Right atrium auricular region (tissue), 2 donors: ENCODE measurements at regions not wholly inside any gene's neighbourhood (a gene's known extent, or its start where the extent isn't known, plus 50 kb on each side); places are given as distances from the start of the nearest gene placed in this dataset.
"Not testable (repeated sequence)": the region's sequence is repeated elsewhere in the genome, so short reads cannot be mapped to it uniquely, and the experiment has no call there.

Source experiments
- DNase-seq: peaks from one replicate; pipeline ENCODE4 v3.0.0-alpha.2; 2019; ENCODE audit warnings: low spot score
- H3K27ac ChIP-seq, 2 donors: fragments of 200-600 bp; sonication (generic); 1 replicate in 1 of 2; 2 replicates in 1 of 2; pipeline ENCODE4 v1.5.1; 2016 to 2019
- H3K27me3 ChIP-seq, 2 donors: fragments of 200-600 bp; sonication (generic); one replicate each; pipeline versions ENCODE4 v1.5.1 to v1.6.0; 2017 to 2019
- H3K36me3 ChIP-seq: fragments of 200-600 bp; sonication (generic); one replicate; pipeline ENCODE4 v1.5.1; 2016
- H3K4me1 ChIP-seq, 2 donors: fragments of 200-600 bp; sonication (generic); one replicate each; pipeline versions ENCODE4 v1.5.1 to v1.6.0; 2017 to 2019
- H3K4me3 ChIP-seq, 2 donors: fragments of 200-600 bp; sonication (generic); 1 replicate in 1 of 2; 2 replicates in 1 of 2; pipeline ENCODE4 v1.5.1; 2017 to 2019; ENCODE audit warnings: mild to moderate bottlenecking in 1 of 2, moderate library complexity in 1 of 2
- H3K9me3 ChIP-seq, 2 donors: fragments of 200-600 bp; sonication (generic); one replicate each; pipeline ENCODE4 v1.5.1; 2019
- CTCF ChIP-seq, 2 donors: fragments of 200-600 bp; sonication (generic); IDR thresholded peaks; one replicate each; pipeline ENCODE4 v1.5.1; 2019; ENCODE audit warnings: antibody characterized with exemption in 2 of 2

DNA sequence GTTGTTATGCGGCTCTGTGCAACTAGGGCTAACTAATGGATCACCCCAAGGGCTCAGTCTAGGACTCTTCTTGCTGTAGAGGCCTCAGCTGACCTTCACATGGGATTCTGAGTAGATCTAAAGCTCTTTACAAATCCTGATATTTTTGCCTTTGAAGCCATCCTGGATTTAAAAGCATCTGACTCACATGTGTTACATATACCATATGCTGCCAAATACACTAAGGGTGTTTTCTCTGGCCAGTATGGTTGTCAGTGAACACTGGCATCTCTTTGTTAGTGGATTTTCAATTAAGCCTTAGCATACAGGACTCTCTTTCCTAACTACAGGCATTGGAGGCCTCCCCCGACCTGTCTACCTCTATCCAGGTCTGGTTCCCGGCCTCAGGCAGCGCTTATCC is 992.8 kb upstream of the FANCL start:
- no peaks in the 10 kb centered on the region for H3K9me3 ChIP-seq
- H3K27me3 ChIP-seq, result no peaks in the 10 kb centered on the region
- H3K27ac ChIP-seq, result no peak overlapping the region
- no peaks in the 10 kb centered on the region for H3K36me3 ChIP-seq
- H3K4me3 ChIP-seq, result no peak overlapping the region
- H3K4me1 ChIP-seq, result no peaks in the 10 kb centered on the region
- TF ChIP-seq CTCF (IDR thresholded peaks at IDR 0.05), result no peak
- no peak for DNase-seq

DNA sequence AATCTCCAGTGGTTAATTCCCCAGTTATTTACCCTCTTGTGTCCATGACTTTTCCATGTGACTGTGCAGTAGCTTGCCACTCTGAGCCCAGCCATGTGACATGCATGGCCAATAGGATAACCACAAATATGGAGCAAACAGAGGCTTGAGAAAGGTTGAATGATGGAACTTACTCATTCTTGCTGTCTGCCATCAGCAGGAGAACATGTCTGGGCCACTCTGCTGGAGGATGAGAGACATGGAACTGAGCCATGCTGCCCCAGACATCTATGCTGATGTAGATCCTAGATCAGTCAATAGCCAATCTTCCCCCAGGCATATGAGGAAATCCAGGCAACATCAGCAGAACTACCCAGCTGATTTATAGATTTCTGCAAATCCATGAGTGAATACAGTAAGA is 992.3 kb upstream of the FANCL start:
- no peak overlapping the region for H3K27ac ChIP-seq
- no peak overlapping the region for H3K4me3 ChIP-seq
- DNase-seq, result no peak
- no peaks in the 10 kb centered on the region for H3K9me3 ChIP-seq
- H3K36me3 ChIP-seq, result no peaks in the 10 kb centered on the region
- no peaks in the 10 kb centered on the region for H3K27me3 ChIP-seq
- H3K4me1 ChIP-seq, result no peaks in the 10 kb centered on the region
- no peak for TF ChIP-seq CTCF (IDR thresholded peaks at IDR 0.05)

GRCh38 chr2:59232394-59233165 is 991.5 kb upstream of the FANCL start:
- no peak for DNase-seq
- H3K4me1 ChIP-seq, result no peaks in the 10 kb centered on the region
- H3K4me3 ChIP-seq, result no peak overlapping the region
- no peak for TF ChIP-seq CTCF (IDR thresholded peaks at IDR 0.05)
- no peak overlapping the region for H3K27ac ChIP-seq
- no peaks in the 10 kb centered on the region for H3K27me3 ChIP-seq
- no peaks in the 10 kb centered on the region for H3K36me3 ChIP-seq
- H3K9me3 ChIP-seq, result no peaks in the 10 kb centered on the region

DNA sequence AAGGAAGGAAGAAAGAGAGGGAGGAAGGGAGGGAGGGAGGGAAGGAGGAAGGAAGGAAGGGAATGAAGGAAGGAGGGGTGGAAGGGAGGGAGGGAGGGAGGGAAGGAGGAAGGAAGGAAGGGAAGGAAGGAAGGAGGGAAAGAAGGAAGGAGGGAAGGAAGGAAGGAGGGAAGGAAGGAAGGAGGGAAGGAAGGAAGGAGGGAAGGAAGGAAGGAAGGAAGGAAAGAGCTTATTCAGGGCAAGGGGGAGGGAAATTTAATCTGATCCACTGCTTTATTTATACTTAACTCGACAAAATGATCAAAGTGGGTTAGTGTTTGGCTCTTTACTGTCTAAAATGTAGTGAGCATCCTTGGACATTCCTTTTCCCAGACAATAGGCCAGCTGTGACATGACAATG is 985.2 kb upstream of the FANCL start:
- not testable (repeated sequence) for H3K27me3 ChIP-seq, H3K36me3 ChIP-seq, H3K27ac ChIP-seq, H3K4me3 ChIP-seq, H3K4me1 ChIP-seq, H3K9me3 ChIP-seq, DNase-seq

- Histone ChIP-seq H3K9me3 (no peaks in the 10 kb centered on the region), H3K4me1 (no peaks in the 10 kb centered on the region)
- no peak for TF ChIP-seq CTCF (IDR thresholded peaks at IDR 0.05)
Measured at GRCh38 chr2:59223742-59224141, 982.6 kb upstream of the FANCL start.

DNA sequence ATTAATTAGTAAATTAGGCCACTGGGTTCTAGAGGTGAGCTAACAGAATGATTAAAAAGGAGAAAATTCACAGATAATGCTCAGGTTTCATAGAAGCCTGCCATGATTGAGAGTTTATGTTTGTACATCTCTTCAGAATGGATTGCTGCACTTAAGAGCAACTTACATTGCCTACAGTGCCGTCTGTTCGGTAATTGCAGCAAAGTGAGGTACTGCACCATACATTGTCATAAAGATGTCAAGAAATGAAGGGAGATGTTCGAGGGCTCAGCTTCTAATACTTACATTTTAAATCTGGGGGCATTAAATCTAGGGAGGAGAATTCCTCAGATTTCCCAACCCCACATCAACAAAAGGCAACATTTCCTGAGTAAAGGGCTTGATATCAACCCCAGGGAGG is 976.2 kb upstream of the FANCL start:
- Histone ChIP-seq H3K4me1 (no peaks in the 10 kb centered on the region), H3K4me3 (no peak overlapping the region), H3K27me3 (no peaks in the 10 kb centered on the region), H3K27ac (no peak overlapping the region), H3K9me3 (no peaks in the 10 kb centered on the region), H3K36me3 (no peaks in the 10 kb centered on the region)
- no peak for TF ChIP-seq CTCF (IDR thresholded peaks at IDR 0.05)
- DNase-seq, result no peak

More at GRCh38 chr2:59223742-59224141, 982.6 kb upstream of the FANCL start:
- H3K27ac ChIP-seq, result no peak overlapping the region
- no peaks in the 10 kb centered on the region for H3K36me3 ChIP-seq
- DNase-seq, result no peak
- H3K27me3 ChIP-seq, result no peaks in the 10 kb centered on the region
- H3K4me3 ChIP-seq, result no peak overlapping the region
